ENCODE measurements at regions not wholly inside any gene's neighbourhood (a gene's known extent, or its start where the extent isn't known, plus 50 kb on each side); places are given as distances from the start of the nearest gene placed in this dataset.

GRCh38 chr4:132281733-132282132 is 867.4 kb upstream of the PCDH10 start:
- no peaks in the 10 kb centered on the region for H3K36me3 ChIP-seq (ENCODE audit: insufficient read depth, low read length)
- H3K9me3 ChIP-seq (ENCODE audit: insufficient read depth, low read depth, low read length) = peaks cover 10% of the 10 kb centered on the region; the same call in 1 of the 2 replicates
- H3K27me3 ChIP-seq (ENCODE audit: insufficient read depth, low read length, poor library complexity, severe bottlenecking) = no peaks in the 10 kb centered on the region
- TF ChIP-seq EZH2phosphoT487 (IDR thresholded peaks at IDR 0.05; ENCODE audit: borderline replicate concordance) = no peak
- no peaks in the 10 kb centered on the region for H3K9me2 ChIP-seq (replicated peaks; ENCODE audit: low read depth, low read length)
- H3F3A ChIP-seq (ENCODE audit: low read depth) = no peaks in the 10 kb centered on the region
- H3K9ac ChIP-seq (ENCODE audit: low read depth, low read length, poor library complexity, severe bottlenecking) = no peak overlapping the region
- H3K4me1 ChIP-seq (ENCODE audit: insufficient read depth, low read length, poor library complexity, severe bottlenecking) = no peaks in the 10 kb centered on the region
- no peaks in the 10 kb centered on the region for H4K20me1 ChIP-seq (ENCODE audit: insufficient read depth, low read length, poor library complexity, severe bottlenecking)
- no peak overlapping the region for H3K4me2 ChIP-seq (ENCODE audit: low read depth, low read length, poor library complexity, severe bottlenecking)
- H2AFZ ChIP-seq (ENCODE audit: low read length) = no peak overlapping the region
- H3K4me3 ChIP-seq (ENCODE audit: low read length, poor library complexity, severe bottlenecking) = no peak overlapping the region
- H3K79me2 ChIP-seq (ENCODE audit: insufficient read depth, low read length) = no peaks in the 10 kb centered on the region

- Histone ChIP-seq H3K27me3 (ENCODE audit: insufficient read depth, low read length, poor library complexity, severe bottlenecking) (no peaks in the 10 kb centered on the region), H3K4me3 (ENCODE audit: low read length, poor library complexity, severe bottlenecking) (no peak overlapping the region), H4K20me1 (ENCODE audit: insufficient read depth, low read length, poor library complexity, severe bottlenecking) (no peaks in the 10 kb centered on the region), H3F3A (ENCODE audit: low read depth) (no peaks in the 10 kb centered on the region), H3K36me3 (ENCODE audit: insufficient read depth, low read length) (no peaks in the 10 kb centered on the region), H3K79me2 (ENCODE audit: insufficient read depth, low read length) (no peaks in the 10 kb centered on the region), H3K9me3 (ENCODE audit: insufficient read depth, low read depth, low read length) (peaks cover 10% of the 10 kb centered on the region; the same call in 1 of the 2 replicates), H3K9me2 (replicated peaks; ENCODE audit: low read depth, low read length) (no peaks in the 10 kb centered on the region), H2AFZ (ENCODE audit: low read length) (no peak overlapping the region), H3K9ac (ENCODE audit: low read depth, low read length, poor library complexity, severe bottlenecking) (no peak overlapping the region), H3K4me1 (ENCODE audit: insufficient read depth, low read length, poor library complexity, severe bottlenecking) (no peaks in the 10 kb centered on the region), H3K4me2 (ENCODE audit: low read depth, low read length, poor library complexity, severe bottlenecking) (no peak overlapping the region)
- no peak for TF ChIP-seq EZH2phosphoT487 (IDR thresholded peaks at IDR 0.05; ENCODE audit: borderline replicate concordance)
- TF ChIP-seq CTCF (conservative IDR thresholded peaks at IDR 0.05; ENCODE audit: low read length) = no peak
These were observed 864.1 kb upstream of the PCDH10 start for GRCh38 chr4:132284910-132285426.

- Histone ChIP-seq H3K9me2 (replicated peaks; ENCODE audit: low read depth, low read length) (no peaks in the 10 kb centered on the region), H3K27me3 (ENCODE audit: insufficient read depth, low read length, poor library complexity, severe bottlenecking) (no peaks in the 10 kb centered on the region), H3K4me2 (ENCODE audit: low read depth, low read length, poor library complexity, severe bottlenecking) (no peak overlapping the region), H3K36me3 (ENCODE audit: insufficient read depth, low read length) (no peaks in the 10 kb centered on the region), H3F3A (ENCODE audit: low read depth) (no peaks in the 10 kb centered on the region), H3K4me1 (ENCODE audit: insufficient read depth, low read length, poor library complexity, severe bottlenecking) (peaks cover 3% of the 10 kb centered on the region), H2AFZ (ENCODE audit: low read length) (no peak overlapping the region), H3K9me3 (ENCODE audit: insufficient read depth, low read depth, low read length) (no peaks in the 10 kb centered on the region), H4K20me1 (ENCODE audit: insufficient read depth, low read length, poor library complexity, severe bottlenecking) (no peaks in the 10 kb centered on the region), H3K4me3 (ENCODE audit: low read length, poor library complexity, severe bottlenecking) (no peak overlapping the region), H3K79me2 (ENCODE audit: insufficient read depth, low read length) (no peaks in the 10 kb centered on the region), H3K9ac (ENCODE audit: low read depth, low read length, poor library complexity, severe bottlenecking) (no peak overlapping the region)
- TF ChIP-seq CTCF (conservative IDR thresholded peaks at IDR 0.05; ENCODE audit: low read length) (no peak), EZH2phosphoT487 (IDR thresholded peaks at IDR 0.05; ENCODE audit: borderline replicate concordance) (no peak)
These were observed 851.7 kb upstream of the PCDH10 start for GRCh38 chr4:132297346-132297745.

GRCh38 chr4:132299841-132300240 is 849.3 kb upstream of the PCDH10 start:
- H3K9ac ChIP-seq (ENCODE audit: low read depth, low read length, poor library complexity, severe bottlenecking) = no peak overlapping the region
- H3K9me2 ChIP-seq (replicated peaks; ENCODE audit: low read depth, low read length) = no peaks in the 10 kb centered on the region
- H3K4me3 ChIP-seq (ENCODE audit: low read length, poor library complexity, severe bottlenecking) = no peak overlapping the region
- H3K79me2 ChIP-seq (ENCODE audit: insufficient read depth, low read length) = no peaks in the 10 kb centered on the region
- no peaks in the 10 kb centered on the region for H3K4me1 ChIP-seq (ENCODE audit: insufficient read depth, low read length, poor library complexity, severe bottlenecking)
- H2AFZ ChIP-seq (ENCODE audit: low read length) = no peak overlapping the region
- no peak for TF ChIP-seq EZH2phosphoT487 (IDR thresholded peaks at IDR 0.05; ENCODE audit: borderline replicate concordance)
- TF ChIP-seq CTCF (conservative IDR thresholded peaks at IDR 0.05; ENCODE audit: low read length) = no peak
- no peaks in the 10 kb centered on the region for H4K20me1 ChIP-seq (ENCODE audit: insufficient read depth, low read length, poor library complexity, severe bottlenecking)
- H3K4me2 ChIP-seq (ENCODE audit: low read depth, low read length, poor library complexity, severe bottlenecking) = no peak overlapping the region
- H3F3A ChIP-seq (ENCODE audit: low read depth) = no peaks in the 10 kb centered on the region
- no peaks in the 10 kb centered on the region for H3K36me3 ChIP-seq (ENCODE audit: insufficient read depth, low read length)
- no peaks in the 10 kb centered on the region for H3K9me3 ChIP-seq (ENCODE audit: insufficient read depth, low read depth, low read length)
- no peaks in the 10 kb centered on the region for H3K27me3 ChIP-seq (ENCODE audit: insufficient read depth, low read length, poor library complexity, severe bottlenecking)

Measured in Loucy (cell line).